NCI-H1105 (cell line): ENCODE measurements at regions not wholly inside any gene's neighbourhood (a gene's known extent, or its start where the extent isn't known, plus 50 kb on each side); places are given as distances from the start of the nearest gene placed in this dataset.

Source experiments
- DNase-seq: peaks from one replicate; lab custom pipeline; 2025; lab: John Stamatoyannopoulos, UW

- DNase-seq = no peak
These were observed 83.0 kb upstream of the HS6ST1 start for GRCh38 chr2:128401680-128402079.

GRCh38 chr2:128402911-128403670 is 84.4 kb upstream of the HS6ST1 start:
- no peak for DNase-seq

GRCh38 chr2:128403814-128404708 is 85.4 kb upstream of the HS6ST1 start:
- no peak for DNase-seq

- DNase-seq = no peak
These were observed 86.2 kb upstream of the HS6ST1 start for GRCh38 chr2:128404709-128405466.

GRCh38 chr2:128405467-128405900 is 86.8 kb upstream of the HS6ST1 start:
- no peak for DNase-seq

GRCh38 chr2:128405981-128406613 is 87.4 kb upstream of the HS6ST1 start:
- no peak for DNase-seq

- no peak for DNase-seq
These were observed 88.3 kb upstream of the HS6ST1 start for GRCh38 chr2:128406736-128407554.

GRCh38 chr2:128408349-128409305 is 90.0 kb upstream of the HS6ST1 start:
- no peak for DNase-seq

GRCh38 chr2:128409326-128410034 is 90.8 kb upstream of the HS6ST1 start:
- DNase-seq = no peak

- no peak for DNase-seq
These were observed 91.5 kb upstream of the HS6ST1 start for GRCh38 chr2:128410035-128410757.

- DNase-seq = no peak
These were observed 92.1 kb upstream of the HS6ST1 start for GRCh38 chr2:128410758-128411215.

- no peak for DNase-seq
These were observed 92.8 kb upstream of the HS6ST1 start for GRCh38 chr2:128411431-128411830.

GRCh38 chr2:128412181-128412871 is 93.7 kb upstream of the HS6ST1 start:
- no peak for DNase-seq

GRCh38 chr2:128413014-128413717 is 94.5 kb upstream of the HS6ST1 start:
- DNase-seq = no peak

- no peak for DNase-seq
These were observed 95.2 kb upstream of the HS6ST1 start for GRCh38 chr2:128413718-128414341.

GRCh38 chr2:128414351-128414750 is 95.7 kb upstream of the HS6ST1 start:
- DNase-seq = no peak
